ENCODE measurements at regions not wholly inside any gene's neighbourhood (a gene's known extent, or its start where the extent isn't known, plus 50 kb on each side); places are given as distances from the start of the nearest gene placed in this dataset.

- DNase-seq (ENCODE audit: low read depth), result no peak
- TF ChIP-seq CTCF (IDR thresholded peaks at IDR 0.05; ENCODE audit: control insufficient read depth, insufficient read depth, low read depth, low read length, missing control alignments), result no peak
Observed at GRCh38 chr1:98471633-98472032, 189.9 kb upstream of the SNX7 start.

DNA sequence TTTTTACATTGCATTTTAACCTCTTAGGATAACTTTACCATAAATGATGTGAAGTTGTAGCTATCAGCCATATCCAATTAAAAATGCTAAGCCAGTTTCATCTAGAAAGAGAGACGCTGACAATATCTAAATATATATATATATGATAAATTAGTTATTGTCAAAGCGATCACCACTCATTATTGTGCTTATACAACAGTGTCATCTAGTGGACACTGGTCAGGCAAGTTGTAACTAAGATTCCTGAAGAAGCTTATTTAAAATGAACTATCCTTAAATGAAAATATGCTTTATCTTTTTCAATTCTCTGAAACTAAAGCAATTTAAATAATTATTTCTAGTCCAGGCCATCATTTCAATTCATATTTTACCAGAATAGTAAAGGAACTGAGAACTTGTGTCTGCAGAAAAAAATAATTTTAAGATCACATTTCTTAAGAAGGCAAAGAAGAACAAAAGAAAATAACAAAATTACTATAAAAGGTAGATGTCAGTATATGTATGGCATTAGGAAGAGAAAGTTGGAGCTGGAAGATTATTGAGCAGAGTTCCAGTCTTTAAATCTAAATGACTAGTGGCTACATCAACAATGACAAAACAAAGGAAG, 193.3 kb upstream of the SNX7 start:
- H3K4me3 ChIP-seq (ENCODE audit: control insufficient read depth, low read depth, low read length), result no peak overlapping the region
- TF ChIP-seq CTCF (IDR thresholded peaks at IDR 0.05; ENCODE audit: control insufficient read depth, insufficient read depth, low read depth, low read length, missing control alignments), result peak; percentile 84
- peak; percentile 31 for DNase-seq (ENCODE audit: low read depth)

More at GRCh38 chr1:98471633-98472032, 189.9 kb upstream of the SNX7 start:
- no peak overlapping the region for H3K4me3 ChIP-seq (ENCODE audit: control insufficient read depth, low read depth, low read length)

- no peak for TF ChIP-seq CTCF (IDR thresholded peaks at IDR 0.05; ENCODE audit: control insufficient read depth, insufficient read depth, low read depth, low read length, missing control alignments)
- no peak overlapping the region for H3K4me3 ChIP-seq (ENCODE audit: control insufficient read depth, low read depth, low read length)
- no peak for DNase-seq (ENCODE audit: low read depth)
Observed at GRCh38 chr1:98467586-98467985, 193.9 kb upstream of the SNX7 start.

DNA sequence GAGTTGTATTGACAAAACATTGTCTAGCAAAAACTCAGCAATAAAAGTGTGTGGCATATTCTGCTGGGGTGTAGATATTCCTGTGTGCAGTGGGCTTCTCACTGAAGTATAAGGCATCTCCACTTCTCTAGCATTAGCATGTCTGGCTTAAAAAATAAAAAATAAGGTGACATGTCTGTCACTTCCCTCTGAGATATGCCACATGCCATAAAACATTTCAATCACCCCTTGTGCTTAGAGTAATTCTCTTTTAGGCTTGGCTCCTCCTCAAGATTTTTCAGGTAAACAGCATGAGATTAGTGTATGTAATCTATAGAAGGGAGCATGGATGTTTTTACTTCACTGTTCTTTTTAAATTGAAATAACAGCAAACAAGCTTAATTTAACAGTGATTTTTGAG, 194.4 kb upstream of the SNX7 start:
- TF ChIP-seq CTCF (IDR thresholded peaks at IDR 0.05; ENCODE audit: control insufficient read depth, insufficient read depth, low read depth, low read length, missing control alignments), result no peak
- no peak overlapping the region for H3K4me3 ChIP-seq (ENCODE audit: control insufficient read depth, low read depth, low read length)
- no peak for DNase-seq (ENCODE audit: low read depth)

DNA sequence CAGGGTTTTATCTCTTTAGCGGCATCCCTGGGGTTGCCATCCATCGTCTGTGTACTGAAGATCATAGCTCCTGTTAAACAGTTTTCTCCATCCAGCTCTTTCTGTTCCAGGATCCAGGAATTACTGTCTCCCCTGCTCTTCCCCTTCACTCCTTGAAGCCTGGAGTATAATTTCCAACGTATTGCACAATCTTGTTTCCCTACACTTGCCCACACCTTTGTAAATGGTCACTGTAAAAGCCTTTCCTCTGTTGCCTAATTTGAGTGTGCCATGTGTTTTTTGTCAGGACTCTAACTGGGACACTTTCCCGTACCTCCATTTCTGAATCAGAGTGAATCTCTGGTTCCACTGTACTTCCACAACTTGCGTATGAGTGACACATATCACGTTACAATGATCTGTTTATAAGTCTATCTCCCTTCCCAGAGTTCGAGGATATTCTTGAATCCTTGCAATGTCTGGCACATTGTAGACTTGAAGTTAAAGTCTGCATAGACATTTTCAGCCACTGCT, 199.6 kb upstream of the SNX7 start:
- no peak overlapping the region for H3K4me3 ChIP-seq (ENCODE audit: control insufficient read depth, low read depth, low read length)
- no peak for DNase-seq (ENCODE audit: low read depth)
- TF ChIP-seq CTCF (IDR thresholded peaks at IDR 0.05; ENCODE audit: control insufficient read depth, insufficient read depth, low read depth, low read length, missing control alignments), result no peak

- H3K4me3 ChIP-seq (ENCODE audit: control insufficient read depth, low read depth, low read length), result no peak overlapping the region
- no peak for TF ChIP-seq CTCF (IDR thresholded peaks at IDR 0.05; ENCODE audit: control insufficient read depth, insufficient read depth, low read depth, low read length, missing control alignments)
- no peak for DNase-seq (ENCODE audit: low read depth)
Observed at GRCh38 chr1:98460136-98460535, 201.4 kb upstream of the SNX7 start.
